H1 (cell line): ENCODE measurements at regions not wholly inside any gene's neighbourhood (a gene's known extent, or its start where the extent isn't known, plus 50 kb on each side); places are given as distances from the start of the nearest gene placed in this dataset.

Experiments used
- CTCF ChIA-PET: fragments of 300-600 bp; sonication (Branson Sonifier 250); formaldehyde crosslinking; loops from one replicate; lab custom pipeline; 2021; ENCODE audit not compliant: partially characterized antibody; lab: Charles Lee
- POLR2A ChIA-PET: fragments of 300-600 bp; sonication (Branson Sonifier 250); formaldehyde crosslinking; loops from one replicate; lab custom pipeline; 2021; ENCODE audit warnings: inconsistent platforms; ENCODE audit not compliant: partially characterized antibody; lab: Charles Lee
- DNase-seq, 2 experiments: peaks; one replicate each; pipeline versions ENCODE4 v3.0.0 to v3.0.0-alpha.2; 2010 to 2022; ENCODE audit warnings: low spot score in 2 of 2, low read depth in 1 of 2, mixed read lengths in 1 of 2
- FAIRE-seq: peaks from 2 replicates; lab custom pipeline; 2011; peaks lifted over from hg19 to GRCh38; lab: Jason Lieb, UNC
- H2AFZ ChIP-seq: 2 replicates; pipeline ENCODE4 v1.8.1; 2012; ENCODE audit warnings: low read length, inconsistent platforms
- H2AK5ac ChIP-seq: 2 replicates; pipeline ENCODE4 v1.6.1; 2013; ENCODE audit warnings: low read depth, low read length
- H2BK120ac ChIP-seq: replicated peaks from 2 replicates; pipeline ENCODE3; 2013; ENCODE audit warnings: low read depth, low read length, inconsistent platforms
- H2BK12ac ChIP-seq: 2 replicates; pipeline ENCODE4 v1.6.1; 2013; ENCODE audit warnings: low read depth, low read length
- H2BK15ac ChIP-seq: 2 replicates; pipeline ENCODE4 v1.6.1; 2013; ENCODE audit warnings: low read length
- H2BK20ac ChIP-seq: 2 replicates; pipeline ENCODE4 v1.6.1; 2013; ENCODE audit warnings: low read length
- H2BK5ac ChIP-seq: 2 replicates; pipeline ENCODE4 v1.6.1; 2013; ENCODE audit warnings: low read depth, low read length
- H3K14ac ChIP-seq: 2 replicates; pipeline ENCODE4 v1.6.1; 2013; ENCODE audit warnings: inconsistent platforms; ENCODE audit not compliant: insufficient read length
- H3K18ac ChIP-seq: 2 replicates; pipeline ENCODE4 v1.6.1; 2013; ENCODE audit warnings: low read length; ENCODE audit errors: extremely low read depth
- H3K23ac ChIP-seq: 2 replicates; pipeline ENCODE4 v1.6.1; 2013; ENCODE audit warnings: inconsistent platforms; ENCODE audit not compliant: insufficient read length
- H3K23me2 ChIP-seq: 2 replicates; pipeline ENCODE4 v1.6.1; 2013; ENCODE audit warnings: low read depth, low read length
- H3K27ac ChIP-seq: 2 replicates; pipeline ENCODE4 v1.6.1; 2011; ENCODE audit warnings: low read depth, low read length, inconsistent platforms
- H3K27me3 ChIP-seq, 4 experiments: replicated peaks in 1 of 4; 1 replicate in 1 of 4; 2 replicates in 3 of 4; pipeline versions ENCODE4 v1.6.1 to v1.8.1; 2011 to 2013; ENCODE audit warnings: low read length in 3 of 4, mild to moderate bottlenecking in 3 of 4, inconsistent platforms in 2 of 4, mixed read lengths in 2 of 4, moderate library complexity in 1 of 4; ENCODE audit not compliant: control insufficient read depth in 3 of 4, insufficient read depth in 3 of 4; ENCODE audit errors: extremely low read depth in 1 of 4
- H3K36me3 ChIP-seq, 4 experiments: 2 replicates each; pipeline versions ENCODE4 v1.6.1 to v1.8.1; 2011 to 2013; ENCODE audit warnings: mild to moderate bottlenecking in 4 of 4, low read length in 3 of 4, moderate library complexity in 2 of 4, control low read depth in 1 of 4, inconsistent platforms in 1 of 4; ENCODE audit not compliant: insufficient read depth in 4 of 4, control insufficient read depth in 2 of 4
- H3K4ac ChIP-seq: replicated peaks from 2 replicates; pipeline ENCODE3; 2013; ENCODE audit warnings: low read length, low read depth, mixed read lengths, inconsistent platforms; ENCODE audit not compliant: insufficient read length
- H3K4me1 ChIP-seq, 4 experiments: replicated peaks in 1 of 4; 1 replicate in 1 of 4; 2 replicates in 3 of 4; pipeline versions ENCODE4 v1.6.1 to v1.8.1; 2011 to 2013; ENCODE audit warnings: low read length in 3 of 4, inconsistent platforms in 2 of 4, mixed read lengths in 1 of 4; ENCODE audit not compliant: insufficient read depth in 4 of 4, control insufficient read depth in 3 of 4
- H3K4me2 ChIP-seq, 2 experiments: 2 replicates each; pipeline versions ENCODE4 v1.6.1 to v1.8.1; 2011 to 2013; ENCODE audit warnings: low read depth in 2 of 2, low read length in 2 of 2, control low read depth in 1 of 2, inconsistent platforms in 1 of 2, mild to moderate bottlenecking in 1 of 2; ENCODE audit not compliant: insufficient read depth in 1 of 2
- H3K4me3 ChIP-seq, 4 experiments: fragments of 200-600, 300-600 bp in 1 of 4; sonication (generic), shearing (Covaris generic), sonication (Bioruptor Twin) in 1 of 4; 2 replicates each; pipeline versions ENCODE4 v1.5.1 to v1.8.1; 2011 to 2016; ENCODE audit warnings: low read length in 4 of 4, low read depth in 3 of 4, control low read depth in 2 of 4, inconsistent platforms in 2 of 4, mild to moderate bottlenecking in 2 of 4, mixed read lengths in 1 of 4, moderate library complexity in 1 of 4; ENCODE audit not compliant: insufficient read depth in 2 of 4; ENCODE audit errors: extremely low read depth in 1 of 4
- H3K56ac ChIP-seq: replicated peaks from 2 replicates; pipeline ENCODE3; 2013; ENCODE audit warnings: low read depth, mild to moderate bottlenecking, mixed read lengths, low read length, inconsistent platforms; ENCODE audit not compliant: insufficient read length
- H3K79me1 ChIP-seq: 2 replicates; pipeline ENCODE4 v1.6.1; 2013; ENCODE audit warnings: low read depth, low read length, control low read depth
- H3K79me2 ChIP-seq, 2 experiments: 2 replicates each; pipeline versions ENCODE4 v1.6.1 to v1.8.1; 2012 to 2013; ENCODE audit warnings: low read length in 2 of 2, mild to moderate bottlenecking in 2 of 2, inconsistent platforms in 1 of 2; ENCODE audit not compliant: insufficient read depth in 2 of 2, control insufficient read depth in 1 of 2
- H3K9ac ChIP-seq, 4 experiments: replicated peaks in 1 of 4; 1 replicate in 1 of 4; 2 replicates in 3 of 4; pipeline versions ENCODE4 v1.6.1 to v1.8.1; 2011 to 2013; ENCODE audit warnings: low read depth in 3 of 4, low read length in 3 of 4, control low read depth in 2 of 4, mild to moderate bottlenecking in 2 of 4, moderate library complexity in 2 of 4, inconsistent platforms in 1 of 4; ENCODE audit errors: extremely low read depth in 1 of 4
- H3K9me3 ChIP-seq, 2 experiments: 2 replicates each; pipeline versions ENCODE4 v1.6.1 to v1.8.1; 2012 to 2013; ENCODE audit warnings: mild to moderate bottlenecking in 2 of 2, moderate library complexity in 2 of 2, control low read depth in 1 of 2, inconsistent platforms in 1 of 2, low read depth in 1 of 2, low read length in 1 of 2, mixed read lengths in 1 of 2; ENCODE audit not compliant: insufficient read depth in 2 of 2
- H4K20me1 ChIP-seq, 2 experiments: replicated peaks in 1 of 2; 2 replicates each; pipeline versions ENCODE3 to v1.8.1; 2011 to 2013; ENCODE audit warnings: inconsistent platforms in 2 of 2, low read length in 2 of 2, mild to moderate bottlenecking in 1 of 2; ENCODE audit not compliant: insufficient read depth in 2 of 2, control insufficient read depth in 1 of 2
- H4K5ac ChIP-seq: 2 replicates; pipeline ENCODE4 v1.6.1; 2013; ENCODE audit warnings: low read length, low read depth, mixed read lengths, inconsistent platforms; ENCODE audit not compliant: insufficient read length
- H4K8ac ChIP-seq: 2 replicates; pipeline ENCODE4 v1.8.0; 2013; ENCODE audit warnings: mild to moderate bottlenecking, moderate library complexity, low read length, inconsistent platforms; ENCODE audit not compliant: insufficient read depth; ENCODE audit errors: extremely low read depth
- H4K91ac ChIP-seq: replicated peaks from 2 replicates; pipeline ENCODE3; 2013; ENCODE audit warnings: low read length, mixed read lengths, inconsistent platforms; ENCODE audit not compliant: insufficient read length
- BACH1 ChIP-seq: IDR thresholded peaks from 2 replicates; pipeline ENCODE4 v1.6.1; 2012; ENCODE audit warnings: low read length, improper control_type of control experiment
- CHD1 ChIP-seq: IDR thresholded peaks from 2 replicates; pipeline ENCODE4 v1.6.1; 2012; ENCODE audit warnings: low read depth, low read length, improper control_type of control experiment
- CTCF ChIP-seq, 3 experiments: IDR thresholded peaks; 1 replicate in 2 of 3; 2 replicates in 1 of 3; pipeline versions ENCODE4 v1.5.1 to v1.6.1; 2011; ENCODE audit warnings: low read length in 3 of 3, mild to moderate bottlenecking in 3 of 3, inconsistent platforms in 2 of 3, low read depth in 1 of 3, moderate library complexity in 1 of 3; ENCODE audit not compliant: insufficient read depth in 1 of 3; ENCODE audit errors: control extremely low read depth in 1 of 3
- EZH2 ChIP-seq: fragments of 200-600 bp; sonication (generic); IDR thresholded peaks from 2 replicates; pipeline ENCODE4 v1.7.1; 2012; ENCODE audit warnings: low read depth, mild to moderate bottlenecking, moderate library complexity, low read length, inconsistent platforms; ENCODE audit not compliant: severe bottlenecking
- NRF1 ChIP-seq: IDR thresholded peaks from 2 replicates; pipeline ENCODE4 v1.6.1; 2011; ENCODE audit warnings: mild to moderate bottlenecking, low read depth, low read length, improper control_type of control experiment
- RNF2 ChIP-seq: fragments of 200-900, 300-1000 bp; sonication (generic); IDR thresholded peaks from 2 replicates; pipeline ENCODE4 v1.7.1; 2016; ENCODE audit warnings: borderline replicate concordance, low read depth, mild to moderate bottlenecking, antibody characterized with exemption, low read length; ENCODE audit not compliant: poor library complexity, severe bottlenecking; ENCODE audit errors: missing control alignments
- SIRT6 ChIP-seq: IDR thresholded peaks from one replicate; pipeline ENCODE4 v1.7.1; 2012; ENCODE audit warnings: low read length, inconsistent platforms
- SUZ12 ChIP-seq: fragments of 200-600 bp; sonication (generic); IDR thresholded peaks from 2 replicates; pipeline ENCODE4 v1.6.1; 2012; ENCODE audit warnings: mild to moderate bottlenecking, inconsistent platforms, low read length, moderate library complexity, mixed read lengths
- WGBS, 2 experiments: shearing (Covaris generic) in 1 of 2; methylation state at CpG; one replicate each; pipeline versions ENCODE4 v1.1.6 to v1.1.7; 2013 to 2015; ENCODE audit warnings: low lambda C conversion rate in 2 of 2, mixed read lengths in 2 of 2, inconsistent platforms in 1 of 2, low coverage in 1 of 2, missing lambda C conversion rate in 1 of 2; ENCODE audit not compliant: insufficient replicate concordance in 2 of 2, insufficient coverage in 1 of 2, insufficient read length in 1 of 2; ENCODE audit errors: extremely low coverage in 1 of 2, missing lambda C conversion rate in 1 of 2; 5-methylcytosine and 5-hydroxymethylcytosine counted together

- no peak overlapping the region for H2BK120ac ChIP-seq
- no peak overlapping the region for H3K4me2 ChIP-seq
- no peak overlapping the region for H2BK15ac ChIP-seq
- TF ChIP-seq SIRT6: no peak
- TF ChIP-seq NRF1: no peak
- no peak for TF ChIP-seq SUZ12
- no peak for TF ChIP-seq EZH2
- TF ChIP-seq CHD1: no peak
- no peak for TF ChIP-seq BACH1
- TF ChIP-seq RNF2: no peak
- TF ChIP-seq CTCF (IDR thresholded peaks at IDR 0.05; ENCODE audit: control extremely low read depth in 1 of 3, insufficient read depth in 1 of 3, low read depth in 1 of 3, low read length in 3 of 3): no peak
- no peak overlapping the region for H3K4ac ChIP-seq
- H3K36me3 ChIP-seq: no peaks in the 10 kb centered on the region
- WGBS, 2 experiments: 91% methylated on average over 5 of the region's 5 CpGs; no CpG with 5 or more reads in 1 of the 2 experiments
- no peak overlapping the region for H3K56ac ChIP-seq
- no peaks in the 10 kb centered on the region for H3K23me2 ChIP-seq
- CTCF ChIA-PET: interaction anchor here (0.8 to 23.5 kb wide), 19 partner anchors 1 to 620 kb away, joined by 3 to 434 read pairs (median 4); no protein-coding TSS in a partner anchor
- H2AFZ ChIP-seq: no peak overlapping the region
- no peak overlapping the region for H3K23ac ChIP-seq
- no peak overlapping the region for H3K18ac ChIP-seq
- H3K9ac ChIP-seq: no peak overlapping the region
- H4K91ac ChIP-seq: no peak overlapping the region
- peaks cover 4 to 8% of the 10 kb centered on the region in 2 experiments; a peak in 3 of 4 replicates for H3K9me3 ChIP-seq
- no peak overlapping the region for H2BK5ac ChIP-seq
- no peak overlapping the region for H2AK5ac ChIP-seq
- no peak overlapping the region for H2BK20ac ChIP-seq
- no peak overlapping the region for H3K27ac ChIP-seq
- H4K5ac ChIP-seq: no peak overlapping the region
- no peaks in the 10 kb centered on the region; a peak in 4 of 7 replicates for H3K27me3 ChIP-seq
- no peak overlapping the region for H4K8ac ChIP-seq
- no peaks in the 10 kb centered on the region for H3K79me2 ChIP-seq
- POLR2A ChIA-PET: interaction anchor here (2.6 kb wide), 1 partner anchor 22 kb away, joined by 12 read pairs; no protein-coding TSS in a partner anchor
- H3K4me1 ChIP-seq: no peaks in the 10 kb centered on the region; a peak in 1 of 7 replicates
- H4K20me1 ChIP-seq: peaks cover 0 to 2% of the 10 kb centered on the region in 2 experiments
- FAIRE-seq (no peak), DNase-seq (no peak)
- H3K14ac ChIP-seq: no peak overlapping the region
- no peaks in the 10 kb centered on the region for H3K79me1 ChIP-seq
- no peak overlapping the region for H3K4me3 ChIP-seq
- H2BK12ac ChIP-seq: no peak overlapping the region
These were observed 188.4 kb downstream of the TFCP2L1 start for GRCh38 chr2:121096611-121097010.
